ENCODE measurements at regions not wholly inside any gene's neighbourhood (a gene's known extent, or its start where the extent isn't known, plus 50 kb on each side); places are given as distances from the start of the nearest gene placed in this dataset.

DNA sequence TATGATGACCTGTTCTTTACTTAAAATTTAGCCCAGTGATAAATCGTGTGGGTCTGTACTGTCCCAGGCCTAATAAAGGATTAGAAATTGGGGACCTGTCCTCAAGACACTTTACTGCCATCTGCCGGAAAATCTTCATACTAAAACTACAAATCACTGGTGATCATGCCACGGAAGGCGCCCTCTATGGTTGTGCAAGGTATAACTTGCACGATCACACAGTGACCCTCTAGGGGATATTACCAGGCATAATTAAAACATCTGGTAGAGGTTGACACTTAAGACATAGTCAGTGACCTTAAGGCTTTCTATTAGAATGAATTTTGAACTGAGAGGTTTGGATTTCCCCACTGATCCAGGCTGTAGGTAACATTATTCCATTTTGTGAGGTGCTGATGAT, 172.6 kb downstream of the BMP2 start:
- no peak for TF ChIP-seq PPARA (CRISPR knock-in tag; IDR thresholded peaks at IDR 0.05; ENCODE audit: borderline replicate concordance)
- no peak for TF ChIP-seq GLIS3 (CRISPR knock-in tag; IDR thresholded peaks at IDR 0.05)
- TF ChIP-seq CSDC2 (CRISPR knock-in tag; IDR thresholded peaks at IDR 0.05): no peak
- TF ChIP-seq, protein P1, sequence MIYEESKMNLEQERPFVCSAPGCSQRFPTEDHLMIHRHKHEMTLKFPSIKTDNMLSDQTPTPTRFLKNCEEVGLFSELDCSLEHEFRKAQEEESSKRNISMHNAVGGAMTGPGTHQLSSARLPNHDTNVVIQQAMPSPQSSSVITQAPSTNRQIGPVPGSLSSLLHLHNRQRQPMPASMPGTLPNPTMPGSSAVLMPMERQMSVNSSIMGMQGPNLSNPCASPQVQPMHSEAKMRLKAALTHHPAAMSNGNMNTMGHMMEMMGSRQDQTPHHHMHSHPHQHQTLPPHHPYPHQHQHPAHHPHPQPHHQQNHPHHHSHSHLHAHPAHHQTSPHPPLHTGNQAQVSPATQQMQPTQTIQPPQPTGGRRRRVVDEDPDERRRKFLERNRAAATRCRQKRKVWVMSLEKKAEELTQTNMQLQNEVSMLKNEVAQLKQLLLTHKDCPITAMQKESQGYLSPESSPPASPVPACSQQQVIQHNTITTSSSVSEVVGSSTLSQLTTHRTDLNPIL (CRISPR knock-in tag; IDR thresholded peaks at IDR 0.05; ENCODE audit: low read depth): no peak
- no peak for TF ChIP-seq TOX (CRISPR knock-in tag; IDR thresholded peaks at IDR 0.05; ENCODE audit: borderline replicate concordance)
- TF ChIP-seq, protein P2, sequence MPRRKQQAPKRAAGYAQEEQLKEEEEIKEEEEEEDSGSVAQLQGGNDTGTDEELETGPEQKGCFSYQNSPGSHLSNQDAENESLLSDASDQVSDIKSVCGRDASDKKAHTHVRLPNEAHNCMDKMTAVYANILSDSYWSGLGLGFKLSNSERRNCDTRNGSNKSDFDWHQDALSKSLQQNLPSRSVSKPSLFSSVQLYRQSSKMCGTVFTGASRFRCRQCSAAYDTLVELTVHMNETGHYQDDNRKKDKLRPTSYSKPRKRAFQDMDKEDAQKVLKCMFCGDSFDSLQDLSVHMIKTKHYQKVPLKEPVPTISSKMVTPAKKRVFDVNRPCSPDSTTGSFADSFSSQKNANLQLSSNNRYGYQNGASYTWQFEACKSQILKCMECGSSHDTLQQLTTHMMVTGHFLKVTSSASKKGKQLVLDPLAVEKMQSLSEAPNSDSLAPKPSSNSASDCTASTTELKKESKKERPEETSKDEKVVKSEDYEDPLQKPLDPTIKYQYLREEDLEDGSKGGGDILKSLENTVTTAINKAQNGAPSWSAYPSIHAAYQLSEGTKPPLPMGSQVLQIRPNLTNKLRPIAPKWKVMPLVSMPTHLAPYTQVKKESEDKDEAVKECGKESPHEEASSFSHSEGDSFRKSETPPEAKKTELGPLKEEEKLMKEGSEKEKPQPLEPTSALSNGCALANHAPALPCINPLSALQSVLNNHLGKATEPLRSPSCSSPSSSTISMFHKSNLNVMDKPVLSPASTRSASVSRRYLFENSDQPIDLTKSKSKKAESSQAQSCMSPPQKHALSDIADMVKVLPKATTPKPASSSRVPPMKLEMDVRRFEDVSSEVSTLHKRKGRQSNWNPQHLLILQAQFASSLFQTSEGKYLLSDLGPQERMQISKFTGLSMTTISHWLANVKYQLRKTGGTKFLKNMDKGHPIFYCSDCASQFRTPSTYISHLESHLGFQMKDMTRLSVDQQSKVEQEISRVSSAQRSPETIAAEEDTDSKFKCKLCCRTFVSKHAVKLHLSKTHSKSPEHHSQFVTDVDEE (CRISPR knock-in tag; IDR thresholded peaks at IDR 0.05): no peak
- no peak for TF ChIP-seq ZC3H10 (CRISPR knock-in tag; IDR thresholded peaks at IDR 0.05)
- TF ChIP-seq TCF4 (CRISPR knock-in tag; IDR thresholded peaks at IDR 0.05; ENCODE audit: borderline replicate concordance): no peak
- TF ChIP-seq ARNTL (CRISPR knock-in tag; IDR thresholded peaks at IDR 0.05; ENCODE audit: borderline replicate concordance, low read depth): no peak
- TF ChIP-seq RARB (CRISPR knock-in tag; IDR thresholded peaks at IDR 0.05): no peak
- ATAC-seq: no peak

DNA sequence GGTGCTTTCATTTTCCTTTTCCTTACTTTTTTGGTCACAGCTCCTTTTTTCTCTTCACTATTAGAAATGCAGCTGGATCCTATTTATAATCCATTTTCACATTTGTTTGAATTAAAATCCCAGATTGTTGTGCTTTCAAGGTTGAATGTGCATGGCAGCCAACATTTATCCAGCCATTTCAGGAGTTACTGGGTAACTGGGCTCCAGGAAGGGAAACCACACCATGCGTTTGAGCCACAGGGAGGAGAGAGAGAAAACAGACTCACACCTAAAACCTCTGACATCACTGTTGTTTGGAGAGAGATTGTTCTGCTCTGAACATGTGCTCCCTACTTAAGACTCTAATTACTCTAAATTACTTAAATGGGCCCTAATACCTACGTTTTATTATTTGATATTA, 173.4 kb downstream of the BMP2 start:
- ATAC-seq: no peak
- TF ChIP-seq OSR1 (CRISPR knock-in tag; IDR thresholded peaks at IDR 0.05): no peak
- TF ChIP-seq, protein P3, sequence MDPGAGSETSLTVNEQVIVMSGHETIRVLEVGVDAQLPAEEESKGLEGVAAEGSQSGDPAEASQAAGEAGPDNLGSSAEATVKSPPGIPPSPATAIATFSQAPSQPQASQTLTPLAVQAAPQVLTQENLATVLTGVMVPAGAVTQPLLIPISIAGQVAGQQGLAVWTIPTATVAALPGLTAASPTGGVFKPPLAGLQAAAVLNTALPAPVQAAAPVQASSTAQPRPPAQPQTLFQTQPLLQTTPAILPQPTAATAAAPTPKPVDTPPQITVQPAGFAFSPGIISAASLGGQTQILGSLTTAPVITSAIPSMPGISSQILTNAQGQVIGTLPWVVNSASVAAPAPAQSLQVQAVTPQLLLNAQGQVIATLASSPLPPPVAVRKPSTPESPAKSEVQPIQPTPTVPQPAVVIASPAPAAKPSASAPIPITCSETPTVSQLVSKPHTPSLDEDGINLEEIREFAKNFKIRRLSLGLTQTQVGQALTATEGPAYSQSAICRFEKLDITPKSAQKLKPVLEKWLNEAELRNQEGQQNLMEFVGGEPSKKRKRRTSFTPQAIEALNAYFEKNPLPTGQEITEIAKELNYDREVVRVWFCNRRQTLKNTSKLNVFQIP (CRISPR knock-in tag; IDR thresholded peaks at IDR 0.05; ENCODE audit: borderline replicate concordance, low read depth): no peak
- TF ChIP-seq ZC3H10 (CRISPR knock-in tag; IDR thresholded peaks at IDR 0.05): no peak
- TF ChIP-seq SNAI2 (CRISPR knock-in tag; IDR thresholded peaks at IDR 0.05): no peak
- TF ChIP-seq GLIS3 (CRISPR knock-in tag; IDR thresholded peaks at IDR 0.05): no peak
- TF ChIP-seq ISL1 (CRISPR knock-in tag; IDR thresholded peaks at IDR 0.05): no peak

DNA sequence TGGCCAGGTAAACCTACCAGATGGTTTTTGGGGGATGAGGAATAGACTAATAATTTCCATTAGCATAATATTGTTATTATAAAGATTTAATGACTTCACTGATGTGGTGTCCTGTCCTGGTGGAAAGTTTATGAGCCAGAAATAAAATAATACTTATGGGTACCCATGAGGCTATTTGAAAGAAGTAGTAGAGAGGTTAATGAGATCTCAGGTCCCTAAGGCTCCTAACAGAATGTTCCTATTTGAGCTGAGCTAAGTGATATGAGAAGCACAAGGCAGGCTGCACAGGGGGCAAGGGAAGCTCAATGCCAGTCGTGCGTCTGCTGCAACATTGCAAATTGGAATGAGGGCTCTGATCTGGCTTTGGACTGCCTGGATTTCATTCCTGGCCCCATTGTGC, 174.1 kb downstream of the BMP2 start:
- ATAC-seq: no peak

More for the DNA sequence above, 174.1 kb downstream of the BMP2 start:
- TF ChIP-seq, protein P4, sequence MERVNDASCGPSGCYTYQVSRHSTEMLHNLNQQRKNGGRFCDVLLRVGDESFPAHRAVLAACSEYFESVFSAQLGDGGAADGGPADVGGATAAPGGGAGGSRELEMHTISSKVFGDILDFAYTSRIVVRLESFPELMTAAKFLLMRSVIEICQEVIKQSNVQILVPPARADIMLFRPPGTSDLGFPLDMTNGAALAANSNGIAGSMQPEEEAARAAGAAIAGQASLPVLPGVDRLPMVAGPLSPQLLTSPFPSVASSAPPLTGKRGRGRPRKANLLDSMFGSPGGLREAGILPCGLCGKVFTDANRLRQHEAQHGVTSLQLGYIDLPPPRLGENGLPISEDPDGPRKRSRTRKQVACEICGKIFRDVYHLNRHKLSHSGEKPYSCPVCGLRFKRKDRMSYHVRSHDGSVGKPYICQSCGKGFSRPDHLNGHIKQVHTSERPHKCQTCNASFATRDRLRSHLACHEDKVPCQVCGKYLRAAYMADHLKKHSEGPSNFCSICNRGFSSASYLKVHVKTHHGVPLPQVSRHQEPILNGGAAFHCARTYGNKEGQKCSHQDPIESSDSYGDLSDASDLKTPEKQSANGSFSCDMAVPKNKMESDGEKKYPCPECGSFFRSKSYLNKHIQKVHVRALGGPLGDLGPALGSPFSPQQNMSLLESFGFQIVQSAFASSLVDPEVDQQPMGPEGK (CRISPR knock-in tag; IDR thresholded peaks at IDR 0.05; ENCODE audit: borderline replicate concordance): no peak
- TF ChIP-seq ARNTL (CRISPR knock-in tag; IDR thresholded peaks at IDR 0.05; ENCODE audit: borderline replicate concordance, low read depth): no peak
- TF ChIP-seq, protein P2 (CRISPR knock-in tag; IDR thresholded peaks at IDR 0.05): no peak
- no peak for TF ChIP-seq ZFP3 (CRISPR knock-in tag; IDR thresholded peaks at IDR 0.05)
- no peak for TF ChIP-seq TCF4 (CRISPR knock-in tag; IDR thresholded peaks at IDR 0.05; ENCODE audit: borderline replicate concordance)
- TF ChIP-seq CSDC2 (CRISPR knock-in tag; IDR thresholded peaks at IDR 0.05): no peak
- no peak for TF ChIP-seq ZNF8 (CRISPR knock-in tag; IDR thresholded peaks at IDR 0.05)
- TF ChIP-seq RARB (CRISPR knock-in tag; IDR thresholded peaks at IDR 0.05): no peak
- no peak for TF ChIP-seq SNAI2 (CRISPR knock-in tag; IDR thresholded peaks at IDR 0.05)
- no peak for TF ChIP-seq ZC3H10 (CRISPR knock-in tag; IDR thresholded peaks at IDR 0.05)
- TF ChIP-seq, protein P1 (CRISPR knock-in tag; IDR thresholded peaks at IDR 0.05; ENCODE audit: low read depth): no peak
- no peak for TF ChIP-seq ESRRG (CRISPR knock-in tag; IDR thresholded peaks at IDR 0.05)
- TF ChIP-seq, protein P5, sequence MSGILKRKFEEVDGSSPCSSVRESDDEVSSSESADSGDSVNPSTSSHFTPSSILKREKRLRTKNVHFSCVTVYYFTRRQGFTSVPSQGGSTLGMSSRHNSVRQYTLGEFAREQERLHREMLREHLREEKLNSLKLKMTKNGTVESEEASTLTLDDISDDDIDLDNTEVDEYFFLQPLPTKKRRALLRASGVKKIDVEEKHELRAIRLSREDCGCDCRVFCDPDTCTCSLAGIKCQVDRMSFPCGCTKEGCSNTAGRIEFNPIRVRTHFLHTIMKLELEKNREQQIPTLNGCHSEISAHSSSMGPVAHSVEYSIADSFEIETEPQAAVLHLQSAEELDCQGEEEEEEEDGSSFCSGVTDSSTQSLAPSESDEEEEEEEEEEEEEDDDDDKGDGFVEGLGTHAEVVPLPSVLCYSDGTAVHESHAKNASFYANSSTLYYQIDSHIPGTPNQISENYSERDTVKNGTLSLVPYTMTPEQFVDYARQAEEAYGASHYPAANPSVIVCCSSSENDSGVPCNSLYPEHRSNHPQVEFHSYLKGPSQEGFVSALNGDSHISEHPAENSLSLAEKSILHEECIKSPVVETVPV (CRISPR knock-in tag; IDR thresholded peaks at IDR 0.05): no peak

All from SK-N-SH treated with all-trans-retinoic acid at 6 μM for 48 hours (cell line).